Inferior parietal cortex (tissue), 1 donor: ENCODE measurements at regions not wholly inside any gene's neighbourhood (a gene's known extent, or its start where the extent isn't known, plus 50 kb on each side); places are given as distances from the start of the nearest gene placed in this dataset.

ENCODE experiments used
- DNase-seq: peaks from one replicate; pipeline ENCODE4 v3.0.0-alpha.2; 2016; ENCODE audit errors: extremely low spot score

DNA sequence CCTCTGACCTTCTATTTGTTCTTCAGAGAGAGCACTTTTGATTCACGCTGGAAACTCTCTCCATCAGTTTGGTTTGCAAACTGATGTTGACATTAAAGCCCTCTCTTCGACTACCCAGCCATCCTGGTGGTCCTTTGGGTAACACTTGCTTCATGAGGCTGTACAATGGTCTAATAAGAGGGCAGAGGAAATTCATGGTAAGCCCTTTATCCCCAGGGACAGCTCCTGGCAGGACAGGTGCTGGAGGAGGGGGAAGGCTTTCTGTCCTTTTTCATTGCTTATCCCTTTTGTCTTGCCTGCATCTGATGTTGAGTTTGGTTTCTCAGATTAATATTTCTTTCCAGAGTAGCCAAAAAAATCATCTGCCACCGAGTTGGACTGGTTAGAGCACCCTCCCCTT is 52.1 kb upstream of the CD93 start:
- DNase-seq: no peak

DNA sequence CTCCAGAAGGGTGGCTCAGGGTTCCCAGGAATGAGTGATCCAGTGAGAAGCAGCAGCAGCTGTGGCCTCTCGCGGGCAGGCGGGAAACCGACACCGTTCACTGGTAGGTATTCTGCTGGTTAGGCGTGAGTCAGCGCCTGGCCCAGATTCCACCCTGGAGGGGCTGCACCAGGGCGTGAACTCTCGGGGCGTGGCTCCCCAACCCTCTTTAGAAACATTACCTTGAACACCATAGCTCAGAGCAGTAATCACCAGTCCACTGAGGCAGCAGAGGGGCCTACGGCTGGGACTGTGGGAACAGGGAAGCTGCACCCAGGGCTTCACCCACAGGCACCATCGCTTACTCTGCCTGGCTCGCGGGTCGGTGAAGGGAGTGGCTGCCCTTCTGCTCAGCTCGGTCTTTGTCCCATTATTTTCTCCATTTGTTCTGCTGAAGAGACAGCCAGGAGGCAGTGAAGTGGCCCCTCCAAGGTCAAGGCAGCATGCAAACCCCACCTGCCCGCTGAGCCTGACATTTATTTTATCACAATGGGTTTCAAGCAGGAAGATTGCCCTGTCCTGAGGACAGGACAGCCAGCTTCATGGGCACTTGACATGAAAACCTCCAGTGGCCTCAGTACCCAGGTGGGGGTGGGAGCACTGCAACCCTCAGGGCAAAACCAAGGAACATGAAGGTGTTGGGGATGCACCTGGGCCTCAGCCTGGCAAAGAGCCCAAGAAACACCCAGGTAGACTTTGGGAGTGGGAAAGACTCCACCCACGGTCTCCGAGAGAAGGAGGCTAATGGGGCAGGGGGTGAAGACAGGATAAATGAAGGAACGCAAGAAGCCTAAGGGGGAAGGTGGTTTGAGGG is 51.0 kb upstream of the CD93 start:
- DNase-seq: no peak

DNA sequence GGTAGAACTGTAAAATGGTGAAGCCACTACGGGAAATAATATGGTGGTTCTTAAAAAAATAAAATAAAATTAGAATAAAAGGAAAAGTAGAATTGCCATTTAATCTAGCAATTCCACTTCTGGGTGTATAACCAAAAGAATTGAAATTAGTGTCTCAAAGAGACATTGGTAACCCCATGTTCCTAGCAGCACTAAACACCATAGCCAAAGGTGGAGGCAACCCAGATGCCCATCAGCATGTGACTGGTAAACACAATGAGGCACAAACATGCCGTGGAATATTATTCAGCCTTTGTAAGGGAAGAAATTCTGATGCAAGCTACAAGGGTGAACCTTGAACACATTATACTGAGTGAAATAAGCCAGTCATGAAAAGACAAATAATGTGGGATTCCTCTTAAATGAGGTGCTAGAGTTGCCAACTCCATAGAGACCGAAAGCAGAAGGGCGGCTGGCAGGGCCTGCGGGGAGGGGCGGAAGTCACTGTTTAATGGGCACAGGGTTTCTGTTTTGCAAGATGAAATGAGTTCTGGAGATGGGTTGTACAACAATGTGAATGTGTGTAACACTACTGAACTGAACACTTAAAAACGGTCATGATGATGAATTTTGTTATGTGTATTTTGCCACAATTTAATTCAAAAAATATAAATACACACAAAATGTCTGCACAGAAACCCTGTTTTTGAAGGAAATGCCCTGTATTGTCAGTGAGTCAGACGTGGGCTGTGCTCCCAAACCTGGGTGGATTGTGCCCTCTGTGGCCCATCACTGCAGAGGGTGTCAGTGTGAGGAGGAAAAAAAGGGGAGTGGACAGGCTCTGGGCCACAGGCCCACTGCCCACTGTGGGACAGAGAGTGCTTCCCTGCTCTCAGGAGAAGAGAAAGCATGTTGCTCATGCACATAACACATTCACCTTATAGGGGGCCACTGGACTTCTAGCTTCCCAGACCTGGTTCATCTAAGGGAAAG is 49.6 kb upstream of the CD93 start:
- no peak for DNase-seq
